22Rv1 (cell line): ENCODE measurements at regions not wholly inside any gene's neighbourhood (a gene's known extent, or its start where the extent isn't known, plus 50 kb on each side); places are given as distances from the start of the nearest gene placed in this dataset.

Experiments
- H3K27ac ChIP-seq: fragments of 450-650 bp; 2 replicates; pipeline ENCODE4 v1.5.1; 2017
- CTCF ChIP-seq: fragments of 450-650 bp; IDR thresholded peaks from 2 replicates; pipeline ENCODE4 v1.5.1; 2017; ENCODE audit warnings: mild to moderate bottlenecking
- ZFX ChIP-seq: fragments of 450-650 bp; IDR thresholded peaks from 2 replicates; pipeline ENCODE4 v1.6.1; 2017; ENCODE audit warnings: antibody characterized with exemption, borderline replicate concordance

- no peak overlapping the region for H3K27ac ChIP-seq
- TF ChIP-seq CTCF, result no peak
- no peak for TF ChIP-seq ZFX
These were observed 51.5 kb downstream of the SST start for GRCh38 chr3:187618722-187619121.

- TF ChIP-seq ZFX (no peak), CTCF (no peak)
- H3K27ac ChIP-seq, result no peak overlapping the region
These were observed 53.0 kb downstream of the SST start for GRCh38 chr3:187617213-187617612.

DNA sequence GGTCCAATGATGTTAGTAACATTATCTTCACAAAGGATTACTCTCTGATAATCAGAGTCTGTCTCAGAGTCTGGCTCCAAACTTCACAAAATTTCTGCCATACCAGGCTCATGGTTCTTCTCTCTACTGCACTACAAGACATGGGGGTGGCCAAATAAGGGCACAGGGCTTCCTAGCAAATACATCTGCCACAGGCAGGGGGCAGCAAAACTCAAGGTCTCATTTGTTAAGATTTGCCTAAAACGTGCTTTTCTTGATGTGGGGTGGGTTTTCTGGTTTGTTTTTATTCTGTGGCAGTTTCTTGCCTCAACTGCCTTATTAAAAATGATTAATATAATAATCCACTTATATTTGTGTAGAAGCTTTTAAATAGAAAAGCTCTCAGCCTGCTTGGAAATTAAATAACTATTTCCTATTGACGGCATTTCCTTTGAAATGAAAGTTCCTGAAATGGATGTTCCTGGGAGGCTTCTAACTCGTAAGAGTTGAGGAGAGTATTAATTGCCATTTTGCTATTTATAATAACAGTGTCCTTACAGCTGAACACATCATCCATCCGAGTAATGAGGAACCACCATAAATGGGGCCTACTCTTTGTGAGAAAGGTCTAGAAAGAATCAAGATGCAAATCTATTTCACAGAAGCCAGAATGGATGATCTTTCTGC lies 53.8 kb downstream of the SST start:
- no peak overlapping the region for H3K27ac ChIP-seq
- TF ChIP-seq ZFX (no peak), CTCF (peak; percentile 87)

GRCh38 chr3:187615630-187616029 lies 54.6 kb downstream of the SST start:
- no peak overlapping the region for H3K27ac ChIP-seq
- TF ChIP-seq CTCF (no peak), ZFX (no peak)

DNA sequence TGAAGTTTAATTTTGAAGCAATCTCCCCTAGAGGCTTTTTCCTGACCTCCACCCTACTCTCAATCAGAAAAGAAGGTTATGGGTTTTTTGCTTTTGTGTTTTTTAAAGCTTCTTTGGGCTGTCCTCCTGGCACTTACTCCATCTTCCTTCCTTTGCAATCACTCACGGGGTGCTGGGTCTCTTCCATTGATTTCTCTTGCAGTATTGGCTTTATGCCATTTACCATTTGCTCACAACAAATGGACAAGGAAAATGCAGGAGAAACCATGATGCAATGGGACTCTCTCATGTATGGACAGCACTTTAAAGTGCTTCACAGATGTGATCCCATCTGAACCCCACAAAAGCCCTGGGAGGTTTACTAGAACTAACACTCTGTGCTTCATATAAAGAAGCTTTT lies 57.5 kb downstream of the SST start:
- no peak for TF ChIP-seq CTCF
- no peak for TF ChIP-seq ZFX
- no peak overlapping the region for H3K27ac ChIP-seq

DNA sequence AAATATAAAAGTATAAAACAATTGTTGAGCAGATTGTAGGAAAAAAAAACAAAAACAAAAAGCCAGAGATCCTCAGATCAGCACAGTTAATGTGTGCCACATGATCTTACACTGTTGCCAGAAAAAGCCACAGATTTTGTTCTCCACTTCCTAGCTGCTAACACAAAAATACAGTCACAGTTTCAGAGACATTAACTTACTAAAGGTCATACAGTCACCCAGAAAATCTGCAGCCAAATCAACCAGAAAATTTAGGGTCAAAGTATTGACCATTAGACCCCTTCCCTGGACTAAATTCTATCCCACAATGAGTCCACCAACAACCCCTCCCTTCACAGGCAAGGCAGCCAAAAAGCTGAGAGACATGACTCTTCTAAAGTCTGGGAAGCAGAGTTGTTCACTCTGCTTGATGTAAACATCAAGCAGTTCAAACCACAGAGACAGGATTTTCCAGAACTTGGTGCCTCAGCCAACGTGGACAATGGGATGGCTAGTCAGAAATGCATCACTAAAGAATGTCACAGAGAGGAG lies 59.1 kb downstream of the SST start:
- TF ChIP-seq ZFX, result no peak
- no peak for TF ChIP-seq CTCF

DNA sequence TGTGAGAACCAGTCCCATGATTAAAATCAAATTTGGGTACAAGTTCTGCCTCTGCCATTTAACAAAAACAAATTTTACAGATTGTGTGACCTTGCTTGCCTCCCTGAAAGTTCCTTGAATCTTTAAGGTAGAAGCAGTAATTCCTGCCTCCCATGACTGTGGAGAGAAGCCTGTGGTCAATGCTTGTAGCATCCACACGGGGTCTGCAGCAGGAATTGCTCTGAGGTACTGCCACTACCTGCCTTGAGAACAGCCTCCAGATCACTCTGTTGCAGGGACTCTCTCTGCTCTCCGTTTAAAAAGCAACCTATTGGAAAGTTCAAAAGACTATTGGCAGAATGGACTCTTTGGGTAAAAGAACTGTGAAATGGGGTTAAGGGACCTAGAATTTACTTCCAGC lies 75.9 kb downstream of the SST start:
- TF ChIP-seq ZFX, result no peak
- no peak for TF ChIP-seq CTCF
- H3K27ac ChIP-seq, result no peak overlapping the region

More for the DNA sequence above, 59.1 kb downstream of the SST start:
- no peak overlapping the region for H3K27ac ChIP-seq
